Natural killer cell (primary cell): ENCODE measurements at regions not wholly inside any gene's neighbourhood (a gene's known extent, or its start where the extent isn't known, plus 50 kb on each side); places are given as distances from the start of the nearest gene placed in this dataset.

Source experiments
- ATAC-seq, 3 donors: fragments of 150-1000 bp in 2 of 3; fragments of 200-7000 bp in 1 of 3; cut with Tn5 transposase; 1 replicate in 1 of 3; 2 replicates in 2 of 3; pipeline ENCODE4 v1.10.0; 2021; ENCODE audit warnings: mild to moderate bottlenecking in 2 of 3, moderate library complexity in 2 of 3
- DNase-seq, 2 donors: peaks; one replicate each; pipeline versions ENCODE4 v3.0.0 to v3.0.0-alpha.2; 2013 to 2021; ENCODE audit warnings: mixed read lengths in 1 of 2
- H3K27ac ChIP-seq: one replicate; pipeline ENCODE4 v1.5.1; 2013; ENCODE audit warnings: mild to moderate bottlenecking, low read length
- H3K27me3 ChIP-seq: one replicate; pipeline ENCODE4 v1.6.1; 2013; ENCODE audit warnings: low read length; ENCODE audit not compliant: control insufficient read depth, insufficient read depth
- H3K36me3 ChIP-seq: one replicate; pipeline ENCODE4 v1.6.1; 2013; ENCODE audit warnings: low read length; ENCODE audit not compliant: control insufficient read depth, insufficient read depth
- H3K4me1 ChIP-seq: one replicate; pipeline ENCODE4 v1.6.1; 2013; ENCODE audit warnings: low read length; ENCODE audit not compliant: control insufficient read depth, insufficient read depth
- H3K4me3 ChIP-seq: one replicate; pipeline ENCODE4 v1.5.1; 2013; ENCODE audit warnings: low read length
- H3K9me3 ChIP-seq: one replicate; pipeline ENCODE4 v1.6.1; 2013; ENCODE audit warnings: low read length; ENCODE audit not compliant: control insufficient read depth, insufficient read depth
- H3K27ac Mint-ChIP-seq, 2 donors: one replicate each; pipeline ENCODE4 v1.8.0; 2022; ENCODE audit warnings: mild to moderate bottlenecking in 2 of 2, mixed read lengths in 2 of 2, moderate library complexity in 1 of 2
- H3K27me3 Mint-ChIP-seq, 2 donors: one replicate each; pipeline ENCODE4 v1.8.0; 2022; ENCODE audit warnings: low read depth in 2 of 2, mixed read lengths in 2 of 2
- H3K36me3 Mint-ChIP-seq: one replicate; pipeline ENCODE4 v1.8.0; 2022; ENCODE audit warnings: mixed read lengths
- H3K4me1 Mint-ChIP-seq, 2 donors: one replicate each; pipeline ENCODE4 v1.8.0; 2022; ENCODE audit warnings: mixed read lengths in 2 of 2
- H3K4me3 Mint-ChIP-seq: one replicate; pipeline ENCODE4 v1.8.0; 2022; ENCODE audit warnings: mild to moderate bottlenecking, moderate library complexity, mixed read lengths
- H3K9me3 Mint-ChIP-seq, 2 donors: one replicate each; pipeline ENCODE4 v1.8.0; 2022; ENCODE audit warnings: mixed read lengths in 2 of 2
- CTCF ChIP-seq: fragments of 200-600 bp; IDR thresholded peaks from one replicate; pipeline ENCODE4 v1.8.0; 2022; ENCODE audit warnings: antibody characterized with exemption
- WGBS: methylation state at CpG from one replicate; pipeline ENCODE4 v1.1.7; 2013; ENCODE audit warnings: missing lambda C conversion rate; ENCODE audit not compliant: insufficient coverage; 5-methylcytosine and 5-hydroxymethylcytosine counted together
- intact Hi-C: fragments of 100-400 bp; cut with micrococcal nuclease; formaldehyde crosslinking; loops from one replicate; pipeline ENCODE4 v1.14.2; 2022

- H3K9me3 ChIP-seq, result no peaks in the 10 kb centered on the region
- H3K27ac ChIP-seq, result no peak overlapping the region
- H3K27ac Mint-ChIP-seq, result no peak overlapping the region
- no peaks in the 10 kb centered on the region for H3K27me3 Mint-ChIP-seq
- H3K4me1 Mint-ChIP-seq, result no peaks in the 10 kb centered on the region
- H3K4me3 Mint-ChIP-seq, result no peak overlapping the region
- H3K27me3 ChIP-seq, result no peaks in the 10 kb centered on the region
- intact Hi-C loops, result no loop called here
- DNase-seq (no peak), ATAC-seq (no peak)
- no peak overlapping the region for H3K4me3 ChIP-seq
- WGBS, result 83% methylated on average over 1 of the region's 2 CpGs
- H3K4me1 ChIP-seq, result no peaks in the 10 kb centered on the region
- no peaks in the 10 kb centered on the region for H3K36me3 Mint-ChIP-seq
- H3K9me3 Mint-ChIP-seq, result no peaks in the 10 kb centered on the region
- H3K36me3 ChIP-seq, result no peaks in the 10 kb centered on the region
- TF ChIP-seq CTCF, result no peak
Measured at GRCh38 chr5:53397845-53398244, 82.6 kb upstream of the FST start.

GRCh38 chr5:53399926-53400697 is 80.3 kb upstream of the FST start:
- Mint-ChIP-seq H3K4me1 (no peaks in the 10 kb centered on the region), H3K27ac (no peak overlapping the region), H3K36me3 (no peaks in the 10 kb centered on the region), H3K4me3 (no peak overlapping the region), H3K27me3 (no peaks in the 10 kb centered on the region), H3K9me3 (no peaks in the 10 kb centered on the region)
- DNase-seq, result no peak
- no peak for TF ChIP-seq CTCF
- Histone ChIP-seq H3K27ac (no peak overlapping the region), H3K9me3 (no peaks in the 10 kb centered on the region), H3K4me3 (no peak overlapping the region), H3K4me1 (no peaks in the 10 kb centered on the region), H3K36me3 (no peaks in the 10 kb centered on the region), H3K27me3 (no peaks in the 10 kb centered on the region)
- 94% methylated on average over 2 of the region's 2 CpGs for WGBS
- no peak for ATAC-seq
- intact Hi-C loops, result no loop called here

GRCh38 chr5:53403291-53403690 is 77.1 kb upstream of the FST start:
- no peak overlapping the region for H3K27ac ChIP-seq
- H3K4me1 ChIP-seq, result no peaks in the 10 kb centered on the region
- no peaks in the 10 kb centered on the region for H3K27me3 ChIP-seq
- H3K9me3 ChIP-seq, result no peaks in the 10 kb centered on the region
- Mint-ChIP-seq H3K36me3 (no peaks in the 10 kb centered on the region), H3K4me1 (no peaks in the 10 kb centered on the region), H3K4me3 (no peak overlapping the region), H3K9me3 (no peaks in the 10 kb centered on the region), H3K27me3 (no peaks in the 10 kb centered on the region), H3K27ac (no peak overlapping the region)
- ATAC-seq (no peak), DNase-seq (no peak)
- no peaks in the 10 kb centered on the region for H3K36me3 ChIP-seq
- TF ChIP-seq CTCF, result no peak
- intact Hi-C loops, result no loop called here
- WGBS, result 83% methylated on average over 3 of the region's 3 CpGs
- no peak overlapping the region for H3K4me3 ChIP-seq

- H3K9me3 Mint-ChIP-seq, result no peaks in the 10 kb centered on the region
- H3K27ac Mint-ChIP-seq, result no peak overlapping the region
- Histone ChIP-seq H3K36me3 (no peaks in the 10 kb centered on the region), H3K4me3 (no peak overlapping the region), H3K27ac (no peak overlapping the region), H3K9me3 (no peaks in the 10 kb centered on the region), H3K27me3 (no peaks in the 10 kb centered on the region), H3K4me1 (no peaks in the 10 kb centered on the region)
- H3K36me3 Mint-ChIP-seq, result no peaks in the 10 kb centered on the region
- WGBS, result 74% methylated on average over 2 of the region's 2 CpGs
- intact Hi-C loops, result no loop called here
- no peak for ATAC-seq
- no peak for TF ChIP-seq CTCF
- no peaks in the 10 kb centered on the region for H3K4me1 Mint-ChIP-seq
- no peak for DNase-seq
- no peak overlapping the region for H3K4me3 Mint-ChIP-seq
- no peaks in the 10 kb centered on the region for H3K27me3 Mint-ChIP-seq
Measured at GRCh38 chr5:53403758-53404157, 76.7 kb upstream of the FST start.
